ENCODE measurements at regions not wholly inside any gene's neighbourhood (a gene's known extent, or its start where the extent isn't known, plus 50 kb on each side); places are given as distances from the start of the nearest gene placed in this dataset.
A peak's percentile ranks its signal among the peaks of the same experiment; 100 is the strongest.

GRCh38 chr20:53876470-53876869 is 193.9 kb downstream of the BCAS1 start:
- no peak overlapping the region for H4K91ac ChIP-seq (ENCODE audit: insufficient read depth, low read depth, low read length)
- in situ Hi-C loops (cut with MboI; ENCODE audit: low sequenced_read_pairs) (no loop called here), dilution Hi-C loops (cut with HindIII; ENCODE audit: low sequenced_read_pairs, unreplicated experiment) (no loop called here), intact Hi-C loops (cut with micrococcal nuclease) (no loop called here)
- H2AK9ac ChIP-seq (replicated peaks; ENCODE audit: low read depth, low read length, poor library complexity), result no peak overlapping the region
- WGBS, 2 experiments (ENCODE audit: extremely low coverage in 2 of 2, insufficient read length in 1 of 2), result no CpG with 5 or more reads among the region's 8 CpGs
- no peak overlapping the region for H4K5ac ChIP-seq (ENCODE audit: low read depth, low read length)
- H3K4me2 ChIP-seq (ENCODE audit: low read depth, low read length), result no peak overlapping the region
- H3K9me3 ChIP-seq (ENCODE audit: control insufficient read depth, insufficient read depth, low read length), result no peaks in the 10 kb centered on the region
- no peak overlapping the region for H3K56ac ChIP-seq (ENCODE audit: extremely low read depth, insufficient read depth, low read length)
- H3K4me1 ChIP-seq (ENCODE audit: control insufficient read depth, insufficient read depth, low read length), result peaks cover 10% of the 10 kb centered on the region
- TF ChIP-seq MXI1 (IDR thresholded peaks at IDR 0.05; ENCODE audit: borderline replicate concordance, low read depth, low read length), result no peak
- TF ChIP-seq MAFK (IDR thresholded peaks at IDR 0.05; ENCODE audit: low read depth, low read length), result no peak
- no peak for TF ChIP-seq BHLHE40 (IDR thresholded peaks at IDR 0.05; ENCODE audit: low read depth, low read length)
- TF ChIP-seq RFX5 (IDR thresholded peaks at IDR 0.05; ENCODE audit: low read depth, low read length), result no peak
- TF ChIP-seq CHD1 (IDR thresholded peaks at IDR 0.05; ENCODE audit: low read depth, low read length), result no peak
- no peak for TF ChIP-seq SMC3 (IDR thresholded peaks at IDR 0.05; ENCODE audit: low read depth, low read length)
- no peak for TF ChIP-seq MAZ (IDR thresholded peaks at IDR 0.05; ENCODE audit: borderline replicate concordance, low read depth, low read length)
- 0 out of 2 replicates have a peak overlapping the region, but pooled peaks have one; percentile 29 for H3K14ac ChIP-seq (replicated peaks; ENCODE audit: low read depth, low read length)
- ChIA-PET POLR2A (ENCODE audit: unreplicated experiment) (no interaction called here), CTCF (no interaction called here)
- H2BK120ac ChIP-seq (ENCODE audit: low read depth, low read length), result no peak overlapping the region; the same call in 1 of the 2 replicates
- H3K36me3 ChIP-seq (ENCODE audit: control insufficient read depth, insufficient read depth, low read length), result no peaks in the 10 kb centered on the region
- ATAC-seq (ENCODE audit: low read depth) (no peak), DNase-seq (no peak)
- no peaks in the 10 kb centered on the region for H3K79me1 ChIP-seq (ENCODE audit: low read depth in 1 of 2, low read length in 2 of 2)
- BruUV-seq (replicated peaks), result no TSS peak
- H2AFZ ChIP-seq (replicated peaks; ENCODE audit: low read length, poor library complexity), result no peak overlapping the region
- 0 out of 2 replicates have a peak overlapping the region, but pooled peaks have one; percentile 2 for H3K4ac ChIP-seq (ENCODE audit: low read depth, low read length)
- H2BK20ac ChIP-seq (ENCODE audit: low read depth, low read length), result no peak overlapping the region
- H3K27me3 ChIP-seq (ENCODE audit: control insufficient read depth, insufficient read depth, low read length), result no peaks in the 10 kb centered on the region
- H3K23ac ChIP-seq (ENCODE audit: low read depth, low read length), result no peak overlapping the region
- H2BK5ac ChIP-seq (ENCODE audit: low read depth, low read length, poor library complexity, severe bottlenecking), result no peak overlapping the region
- no peak overlapping the region for H3K4me3 ChIP-seq (ENCODE audit: insufficient read depth, low read depth, low read length)
- H2BK15ac ChIP-seq (ENCODE audit: low read depth, low read length), result no peak overlapping the region
- H3K27ac ChIP-seq (ENCODE audit: insufficient read depth, low read length), result no peak overlapping the region
- H3K9ac ChIP-seq (ENCODE audit: low read depth, low read length), result no peak overlapping the region
- H3K9me1 ChIP-seq (ENCODE audit: insufficient read depth, low read length), result peaks cover 5% of the 10 kb centered on the region; the same call in 1 of the 2 replicates
- H4K20me1 ChIP-seq (ENCODE audit: insufficient read depth, low read length), result no peaks in the 10 kb centered on the region
- H4K8ac ChIP-seq (ENCODE audit: low read depth in 2 of 2, low read length in 2 of 2), result no peak overlapping the region
- H3K18ac ChIP-seq (ENCODE audit: low read depth, low read length), result no peak overlapping the region
- H2AK5ac ChIP-seq (ENCODE audit: low read depth, low read length), result peak overlapping the region; percentile 91

Measured in IMR-90 (cell line).